ENCODE measurements at regions not wholly inside any gene's neighbourhood (a gene's known extent, or its start where the extent isn't known, plus 50 kb on each side); places are given as distances from the start of the nearest gene placed in this dataset.

GRCh38 chr6:155695495-155695894, 239.9 kb upstream of the NOX3 start:
- ATAC-seq (ENCODE audit: low read depth) = no peak
- Histone ChIP-seq H3K9me3 (ENCODE audit: severe bottlenecking) (no peaks in the 10 kb centered on the region), H3K4me3 (ENCODE audit: severe bottlenecking) (no peak overlapping the region), H3K27me3 (ENCODE audit: insufficient read depth, poor library complexity, severe bottlenecking) (no peaks in the 10 kb centered on the region), H3K27ac (ENCODE audit: poor library complexity, severe bottlenecking) (no peak overlapping the region), H3K4me1 (ENCODE audit: insufficient read depth, poor library complexity, severe bottlenecking) (no peaks in the 10 kb centered on the region), H3K36me3 (ENCODE audit: low read depth) (no peaks in the 10 kb centered on the region)
- DNase-seq (ENCODE audit: low spot score) = no peak
- no peak for TF ChIP-seq CTCF (IDR thresholded peaks at IDR 0.05; ENCODE audit: poor library complexity, severe bottlenecking)

GRCh38 chr6:155694419-155694790, 238.8 kb upstream of the NOX3 start:
- H3K9me3 ChIP-seq (ENCODE audit: severe bottlenecking) = no peaks in the 10 kb centered on the region
- no peaks in the 10 kb centered on the region for H3K36me3 ChIP-seq (ENCODE audit: low read depth)
- ATAC-seq (ENCODE audit: low read depth) = no peak
- no peaks in the 10 kb centered on the region for H3K4me1 ChIP-seq (ENCODE audit: insufficient read depth, poor library complexity, severe bottlenecking)
- H3K27me3 ChIP-seq (ENCODE audit: insufficient read depth, poor library complexity, severe bottlenecking) = no peaks in the 10 kb centered on the region
- no peak overlapping the region for H3K27ac ChIP-seq (ENCODE audit: poor library complexity, severe bottlenecking)
- no peak overlapping the region for H3K4me3 ChIP-seq (ENCODE audit: severe bottlenecking)
- no peak for TF ChIP-seq CTCF (IDR thresholded peaks at IDR 0.05; ENCODE audit: poor library complexity, severe bottlenecking)
- DNase-seq (ENCODE audit: low spot score) = no peak

- DNase-seq (ENCODE audit: low spot score) = no peak
- Histone ChIP-seq H3K27me3 (ENCODE audit: insufficient read depth, poor library complexity, severe bottlenecking) (no peaks in the 10 kb centered on the region), H3K9me3 (ENCODE audit: severe bottlenecking) (no peaks in the 10 kb centered on the region), H3K4me1 (ENCODE audit: insufficient read depth, poor library complexity, severe bottlenecking) (no peaks in the 10 kb centered on the region), H3K36me3 (ENCODE audit: low read depth) (no peaks in the 10 kb centered on the region), H3K27ac (ENCODE audit: poor library complexity, severe bottlenecking) (no peak overlapping the region), H3K4me3 (ENCODE audit: severe bottlenecking) (no peak overlapping the region)
- TF ChIP-seq CTCF (IDR thresholded peaks at IDR 0.05; ENCODE audit: poor library complexity, severe bottlenecking) = no peak
- no peak for ATAC-seq (ENCODE audit: low read depth)
Observed at GRCh38 chr6:155693573-155694418, 238.2 kb upstream of the NOX3 start.

- Histone ChIP-seq H3K36me3 (ENCODE audit: low read depth) (no peaks in the 10 kb centered on the region), H3K4me3 (ENCODE audit: severe bottlenecking) (no peak overlapping the region), H3K27me3 (ENCODE audit: insufficient read depth, poor library complexity, severe bottlenecking) (peaks cover under 1% of the 10 kb centered on the region), H3K27ac (ENCODE audit: poor library complexity, severe bottlenecking) (no peak overlapping the region), H3K9me3 (ENCODE audit: severe bottlenecking) (no peaks in the 10 kb centered on the region), H3K4me1 (ENCODE audit: insufficient read depth, poor library complexity, severe bottlenecking) (no peaks in the 10 kb centered on the region)
- ATAC-seq (ENCODE audit: low read depth) (no peak), DNase-seq (ENCODE audit: low spot score) (no peak)
- TF ChIP-seq CTCF (IDR thresholded peaks at IDR 0.05; ENCODE audit: poor library complexity, severe bottlenecking) = no peak
Observed at GRCh38 chr6:155690820-155691219, 235.2 kb upstream of the NOX3 start.

- Histone ChIP-seq H3K9me3 (ENCODE audit: severe bottlenecking) (no peaks in the 10 kb centered on the region), H3K36me3 (ENCODE audit: low read depth) (no peaks in the 10 kb centered on the region), H3K27ac (ENCODE audit: poor library complexity, severe bottlenecking) (no peak overlapping the region), H3K4me1 (ENCODE audit: insufficient read depth, poor library complexity, severe bottlenecking) (no peaks in the 10 kb centered on the region), H3K4me3 (ENCODE audit: severe bottlenecking) (no peak overlapping the region), H3K27me3 (ENCODE audit: insufficient read depth, poor library complexity, severe bottlenecking) (peaks cover 3% of the 10 kb centered on the region)
- TF ChIP-seq CTCF (IDR thresholded peaks at IDR 0.05; ENCODE audit: poor library complexity, severe bottlenecking) = no peak
- ATAC-seq (ENCODE audit: low read depth) = no peak
- DNase-seq (ENCODE audit: low spot score) = no peak
Observed at GRCh38 chr6:155687645-155688044, 232.0 kb upstream of the NOX3 start.

Data from RWPE2 (cell line).